SK-N-SH (cell line): ENCODE measurements at regions not wholly inside any gene's neighbourhood (a gene's known extent, or its start where the extent isn't known, plus 50 kb on each side); places are given as distances from the start of the nearest gene placed in this dataset.

Experiments
- CTCF ChIA-PET: fragments of 300-600, 350-600 bp; formaldehyde crosslinking; extraction: SDS; loops from one replicate; lab custom pipeline; 2021; lab: Yijun Ruan, JAX
- POLR2A ChIA-PET: fragments of 350-600 bp; sonication (Branson Sonifier 250); formaldehyde crosslinking; extraction: SDS; loops from one replicate; lab custom pipeline; 2020; ENCODE audit warnings: antibody characterized with exemption, inconsistent platforms; lab: Yijun Ruan, JAX
- DNase-seq: peaks from one replicate; pipeline ENCODE4 v3.0.0; 2012
- H2AFZ ChIP-seq: fragments of 200-600 bp; sonication (generic); 2 replicates; pipeline ENCODE4 v1.8.1; 2016; ENCODE audit warnings: antibody characterized with exemption, mild to moderate bottlenecking, low read depth
- H3F3A ChIP-seq: fragments of 200-600 bp; sonication (generic); replicated peaks from 2 replicates; pipeline ENCODE3; 2016; ENCODE audit warnings: antibody characterized with exemption, mild to moderate bottlenecking; ENCODE audit not compliant: insufficient read depth
- H3K27ac ChIP-seq, 2 experiments: fragments of 200-500 bp in 1 of 2; fragments of 200-600 bp in 1 of 2; sonication (Bioruptor generic) in 1 of 2; sonication (generic), shearing (Covaris generic) in 1 of 2; 2 replicates each; pipeline versions ENCODE4 v1.5.1 to v1.6.1; 2014 to 2016; ENCODE audit warnings: low read depth in 2 of 2, inconsistent platforms in 1 of 2, low read length in 1 of 2, mild to moderate bottlenecking in 1 of 2, mixed read lengths in 1 of 2
- H3K27me3 ChIP-seq: fragments of 200-600 bp; sonication (generic), shearing (Covaris generic); 2 replicates; pipeline ENCODE4 v1.6.1; 2016; ENCODE audit warnings: mixed run types; ENCODE audit not compliant: insufficient read depth
- H3K36me3 ChIP-seq, 2 experiments: fragments of 200-500 bp in 1 of 2; fragments of 200-600 bp in 1 of 2; sonication (Bioruptor generic) in 1 of 2; sonication (generic) in 1 of 2; replicated peaks in 1 of 2; 2 replicates each; pipeline versions ENCODE3 to v1.5.1; 2014 to 2016; ENCODE audit warnings: low read length in 1 of 2, mild to moderate bottlenecking in 1 of 2; ENCODE audit not compliant: insufficient read depth in 2 of 2, control insufficient read depth in 1 of 2
- H3K4me1 ChIP-seq, 2 experiments: fragments of 200-500 bp in 1 of 2; fragments of 200-600 bp in 1 of 2; sonication (Bioruptor generic) in 1 of 2; sonication (generic), shearing (Covaris generic) in 1 of 2; 2 replicates each; pipeline versions ENCODE4 v1.5.1 to v1.6.1; 2014 to 2016; ENCODE audit warnings: low read depth in 1 of 2, low read length in 1 of 2, mixed run types in 1 of 2; ENCODE audit not compliant: insufficient read depth in 2 of 2, control insufficient read depth in 1 of 2
- H3K4me2 ChIP-seq: fragments of 200-600 bp; sonication (generic), shearing (Covaris generic); 2 replicates; pipeline ENCODE4 v1.6.1; 2017; ENCODE audit warnings: mixed run types
- H3K4me3 ChIP-seq, 2 experiments: fragments of 200-500 bp in 1 of 2; fragments of 200-600 bp in 1 of 2; sonication (Bioruptor generic) in 1 of 2; sonication (generic), shearing (Covaris generic) in 1 of 2; 2 replicates each; pipeline versions ENCODE4 v1.5.1 to v1.8.1; 2014 to 2016; ENCODE audit warnings: low read depth in 2 of 2, inconsistent platforms in 1 of 2, low read length in 1 of 2, mild to moderate bottlenecking in 1 of 2, mixed read lengths in 1 of 2, moderate library complexity in 1 of 2
- H3K79me2 ChIP-seq: fragments of 200-600 bp; sonication (generic); 2 replicates; pipeline ENCODE4 v1.8.1; 2017; ENCODE audit warnings: mild to moderate bottlenecking; ENCODE audit not compliant: insufficient read depth
- H3K9ac ChIP-seq: fragments of 200-600 bp; sonication (generic); 2 replicates; pipeline ENCODE4 v1.6.1; 2017; ENCODE audit warnings: mixed run types
- H3K9me2 ChIP-seq: fragments of 200-600 bp; sonication (generic); 2 replicates; pipeline ENCODE4 v1.6.1; 2017; ENCODE audit warnings: mixed run types
- H3K9me3 ChIP-seq: fragments of 200-600 bp; sonication (generic); 2 replicates; pipeline ENCODE4 v1.6.1; 2017; ENCODE audit warnings: mixed run types, mild to moderate bottlenecking, moderate library complexity
- H4K20me1 ChIP-seq: fragments of 200-600 bp; sonication (generic); 2 replicates; pipeline ENCODE4 v1.6.1; 2017; ENCODE audit warnings: mild to moderate bottlenecking, mixed run types; ENCODE audit not compliant: insufficient read depth
- CHD2 ChIP-seq: fragments of 150-350 bp; IDR thresholded peaks from 2 replicates; pipeline ENCODE4 v1.6.1; 2018; ENCODE audit warnings: low read length; ENCODE audit not compliant: partially characterized antibody
- EP300 ChIP-seq, 2 experiments: IDR thresholded peaks; 2 replicates each; pipeline versions ENCODE4 v1.4.0 to v1.6.1; 2012; ENCODE audit warnings: borderline replicate concordance in 1 of 2, low read depth in 1 of 2, low read length in 1 of 2
- EZH2phosphoT487 ChIP-seq: fragments of 200-600 bp; sonication (generic); IDR thresholded peaks from 2 replicates; pipeline ENCODE4 v1.6.1; 2017; ENCODE audit warnings: low read depth, mixed run types, mild to moderate bottlenecking, antibody characterized with exemption, moderate library complexity, borderline replicate concordance
- GABPA ChIP-seq: IDR thresholded peaks from 2 replicates; pipeline ENCODE4 v1.4.0; 2012; ENCODE audit warnings: low read depth, mild to moderate bottlenecking
- MEF2A ChIP-seq: IDR thresholded peaks from 2 replicates; pipeline ENCODE4 v1.4.0; 2012; ENCODE audit warnings: low read depth, borderline replicate concordance
- NFIC ChIP-seq: IDR thresholded peaks from 2 replicates; pipeline ENCODE4 v1.4.0; 2012; ENCODE audit warnings: borderline replicate concordance
- NRF1 ChIP-seq: IDR thresholded peaks from 2 replicates; pipeline ENCODE4 v1.6.1; 2012; ENCODE audit warnings: low read depth, mild to moderate bottlenecking, low read length
- POLR2AphosphoS5 ChIP-seq: IDR thresholded peaks from 2 replicates; pipeline ENCODE4 v1.6.1; 2012; ENCODE audit warnings: low read depth, low read length
- RAD21 ChIP-seq: IDR thresholded peaks from 2 replicates; pipeline ENCODE4 v1.6.1; 2012; ENCODE audit warnings: mild to moderate bottlenecking, low read length
- REST ChIP-seq: IDR thresholded peaks from 2 replicates; pipeline ENCODE4 v1.6.1; 2012; ENCODE audit warnings: mild to moderate bottlenecking, low read depth, low read length, moderate library complexity
- RFX5 ChIP-seq: IDR thresholded peaks from 2 replicates; pipeline ENCODE4 v1.6.1; 2012; ENCODE audit warnings: mild to moderate bottlenecking, improper control_type of control experiment, low read length
- TAF1 ChIP-seq: IDR thresholded peaks from 2 replicates; pipeline ENCODE4 v1.6.1; 2012; ENCODE audit warnings: low read depth, mild to moderate bottlenecking, low read length, moderate library complexity, borderline replicate concordance
- ZBTB33 ChIP-seq: IDR thresholded peaks from 2 replicates; pipeline ENCODE4 v1.4.0; 2012; ENCODE audit warnings: low read depth, borderline replicate concordance
- WGBS: methylation state at CpG from one replicate; pipeline ENCODE4 v1.1.6; 2017; ENCODE audit warnings: low lambda C conversion rate; 5-methylcytosine and 5-hydroxymethylcytosine counted together
- TF ChIP-seq, protein P1 (sequence below): IDR thresholded peaks from 2 replicates; pipeline ENCODE4 v1.4.0; 2012; ENCODE audit warnings: low read depth, borderline replicate concordance
- TF ChIP-seq, protein P2 (sequence below): fragments of 200-600 bp; sonication (generic); IDR thresholded peaks from 2 replicates; pipeline ENCODE4 v1.6.1; 2017; ENCODE audit warnings: antibody characterized with exemption, mild to moderate bottlenecking, moderate library complexity

DNA sequence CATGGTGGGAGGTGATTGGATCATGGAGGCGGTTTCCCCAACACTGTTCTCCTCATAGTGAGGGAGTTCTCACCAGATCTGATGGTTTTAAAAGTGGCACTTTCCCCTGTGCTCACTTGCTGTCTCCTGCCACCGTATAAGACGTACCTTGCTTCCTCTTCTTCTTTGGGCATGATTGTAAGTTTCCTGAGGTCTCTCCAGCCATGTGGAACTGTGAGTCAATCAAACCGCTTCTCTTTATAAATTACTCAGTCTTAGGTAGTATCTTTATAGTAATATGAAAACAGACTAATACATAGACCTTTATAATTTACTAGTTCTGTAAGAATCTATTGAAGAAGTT, 82.5 kb upstream of the PITX2 start:
- H3K4me3 ChIP-seq = no peak overlapping the region
- H3K36me3 ChIP-seq = no peaks in the 10 kb centered on the region
- TF ChIP-seq POLR2AphosphoS5 = no peak
- no peak for TF ChIP-seq NFIC
- no peak for TF ChIP-seq NRF1
- no peak for TF ChIP-seq EZH2phosphoT487
- TF ChIP-seq RAD21 = no peak
- no peak for TF ChIP-seq TAF1
- TF ChIP-seq, protein P1, sequence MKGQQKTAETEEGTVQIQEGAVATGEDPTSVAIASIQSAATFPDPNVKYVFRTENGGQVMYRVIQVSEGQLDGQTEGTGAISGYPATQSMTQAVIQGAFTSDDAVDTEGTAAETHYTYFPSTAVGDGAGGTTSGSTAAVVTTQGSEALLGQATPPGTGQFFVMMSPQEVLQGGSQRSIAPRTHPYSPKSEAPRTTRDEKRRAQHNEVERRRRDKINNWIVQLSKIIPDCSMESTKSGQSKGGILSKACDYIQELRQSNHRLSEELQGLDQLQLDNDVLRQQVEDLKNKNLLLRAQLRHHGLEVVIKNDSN = no peak
- no peak for TF ChIP-seq REST
- TF ChIP-seq GABPA = no peak
- no peak for TF ChIP-seq ZBTB33
- TF ChIP-seq MEF2A = no peak
- no peak for TF ChIP-seq CHD2
- TF ChIP-seq, all 33 proteins: peak for 0
- Histone ChIP-seq H3F3A (no peaks in the 10 kb centered on the region), H3K9ac (no peak overlapping the region), H4K20me1 (no peaks in the 10 kb centered on the region), H3K27me3 (no peaks in the 10 kb centered on the region), H3K27ac (no peak overlapping the region), H3K9me2 (no peaks in the 10 kb centered on the region), H3K4me2 (no peak overlapping the region), H2AFZ (no peak overlapping the region), H3K79me2 (no peaks in the 10 kb centered on the region), H3K9me3 (no peaks in the 10 kb centered on the region), H3K4me1 (no peaks in the 10 kb centered on the region)
- 13% methylated on average over 4 of the region's 4 CpGs for whole genome bisulfite sequencing
- ChIA-PET CTCF (no interaction called here), POLR2A (no interaction called here)
- no peak for DNase-seq

- H3K4me2 ChIP-seq = no peak overlapping the region
- WGBS = 15% methylated on average over 2 of the region's 2 CpGs
- no peak overlapping the region for H2AFZ ChIP-seq
- H3F3A ChIP-seq = no peaks in the 10 kb centered on the region
- H3K9ac ChIP-seq = no peak overlapping the region
- no peaks in the 10 kb centered on the region for H3K9me2 ChIP-seq
- H4K20me1 ChIP-seq = no peaks in the 10 kb centered on the region
- ChIA-PET CTCF (no interaction called here), POLR2A (no interaction called here)
- H3K36me3 ChIP-seq = no peaks in the 10 kb centered on the region
- no peak overlapping the region for H3K27ac ChIP-seq
- H3K79me2 ChIP-seq = no peaks in the 10 kb centered on the region
- H3K4me3 ChIP-seq = no peak overlapping the region
- H3K9me3 ChIP-seq = no peaks in the 10 kb centered on the region
- no peaks in the 10 kb centered on the region for H3K27me3 ChIP-seq
- DNase-seq = no peak
- H3K4me1 ChIP-seq = no peaks in the 10 kb centered on the region
- TF ChIP-seq RAD21 (no peak), RFX5 (no peak), NFIC (no peak), EP300 (IDR thresholded peaks at IDR 0.05; ENCODE audit: borderline replicate concordance in 1 of 2, low read depth in 1 of 2, low read length in 1 of 2) (no peak), EZH2phosphoT487 (no peak)
- TF ChIP-seq, protein P1 = no peak
- TF ChIP-seq, protein P2, sequence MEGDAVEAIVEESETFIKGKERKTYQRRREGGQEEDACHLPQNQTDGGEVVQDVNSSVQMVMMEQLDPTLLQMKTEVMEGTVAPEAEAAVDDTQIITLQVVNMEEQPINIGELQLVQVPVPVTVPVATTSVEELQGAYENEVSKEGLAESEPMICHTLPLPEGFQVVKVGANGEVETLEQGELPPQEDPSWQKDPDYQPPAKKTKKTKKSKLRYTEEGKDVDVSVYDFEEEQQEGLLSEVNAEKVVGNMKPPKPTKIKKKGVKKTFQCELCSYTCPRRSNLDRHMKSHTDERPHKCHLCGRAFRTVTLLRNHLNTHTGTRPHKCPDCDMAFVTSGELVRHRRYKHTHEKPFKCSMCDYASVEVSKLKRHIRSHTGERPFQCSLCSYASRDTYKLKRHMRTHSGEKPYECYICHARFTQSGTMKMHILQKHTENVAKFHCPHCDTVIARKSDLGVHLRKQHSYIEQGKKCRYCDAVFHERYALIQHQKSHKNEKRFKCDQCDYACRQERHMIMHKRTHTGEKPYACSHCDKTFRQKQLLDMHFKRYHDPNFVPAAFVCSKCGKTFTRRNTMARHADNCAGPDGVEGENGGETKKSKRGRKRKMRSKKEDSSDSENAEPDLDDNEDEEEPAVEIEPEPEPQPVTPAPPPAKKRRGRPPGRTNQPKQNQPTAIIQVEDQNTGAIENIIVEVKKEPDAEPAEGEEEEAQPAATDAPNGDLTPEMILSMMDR = no peak
Observed at GRCh38 chr4:110710070-110710469, 87.2 kb upstream of the PITX2 start.
